Mammary epithelial cell (primary cell): ENCODE measurements at regions not wholly inside any gene's neighbourhood (a gene's known extent, or its start where the extent isn't known, plus 50 kb on each side); places are given as distances from the start of the nearest gene placed in this dataset.

Experiments used
- EZH2 ChIP-seq: IDR thresholded peaks from 2 replicates; pipeline ENCODE4 v1.6.1; 2012; ENCODE audit warnings: low read length, inconsistent platforms, borderline replicate concordance
- TF ChIP-seq, protein P1 (sequence below), 2 donors: IDR thresholded peaks in 1 of 2; conservative IDR thresholded peaks in 1 of 2; 2 replicates each; pipeline ENCODE4 v1.5.1; 2011 to 2012; ENCODE audit warnings: inconsistent platforms in 2 of 2, low read length in 2 of 2, mild to moderate bottlenecking in 2 of 2, control low read depth in 1 of 2, low read depth in 1 of 2; ENCODE audit not compliant: insufficient read depth in 1 of 2; ENCODE audit errors: extremely low read depth in 1 of 2

DNA sequence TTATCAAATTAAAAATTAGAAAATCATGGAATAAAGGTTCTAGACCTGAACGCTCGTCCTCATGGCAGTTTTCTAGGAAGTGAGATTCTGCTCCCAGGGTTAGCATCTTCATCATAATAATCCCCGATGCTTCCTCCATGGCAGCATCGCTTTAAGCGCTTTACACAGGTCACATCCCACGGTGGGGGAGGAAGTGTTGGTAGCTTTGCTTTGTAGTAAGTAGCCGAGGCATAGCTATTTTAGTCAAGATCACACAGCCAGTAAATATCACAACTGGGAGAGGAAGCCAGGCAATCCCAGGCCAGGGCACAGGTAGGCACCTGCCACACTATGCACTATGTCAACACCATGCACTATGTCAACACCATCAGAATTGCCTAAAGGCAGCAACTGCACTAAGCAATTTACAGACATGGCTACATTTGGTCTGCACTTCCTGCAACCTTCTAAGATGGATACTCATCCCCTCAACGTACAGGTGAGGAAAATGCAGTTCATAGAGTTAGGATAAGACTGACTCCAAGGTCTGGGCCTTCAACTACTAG lies 205.5 kb downstream of the FBXO15 start:
- TF ChIP-seq, protein P1, sequence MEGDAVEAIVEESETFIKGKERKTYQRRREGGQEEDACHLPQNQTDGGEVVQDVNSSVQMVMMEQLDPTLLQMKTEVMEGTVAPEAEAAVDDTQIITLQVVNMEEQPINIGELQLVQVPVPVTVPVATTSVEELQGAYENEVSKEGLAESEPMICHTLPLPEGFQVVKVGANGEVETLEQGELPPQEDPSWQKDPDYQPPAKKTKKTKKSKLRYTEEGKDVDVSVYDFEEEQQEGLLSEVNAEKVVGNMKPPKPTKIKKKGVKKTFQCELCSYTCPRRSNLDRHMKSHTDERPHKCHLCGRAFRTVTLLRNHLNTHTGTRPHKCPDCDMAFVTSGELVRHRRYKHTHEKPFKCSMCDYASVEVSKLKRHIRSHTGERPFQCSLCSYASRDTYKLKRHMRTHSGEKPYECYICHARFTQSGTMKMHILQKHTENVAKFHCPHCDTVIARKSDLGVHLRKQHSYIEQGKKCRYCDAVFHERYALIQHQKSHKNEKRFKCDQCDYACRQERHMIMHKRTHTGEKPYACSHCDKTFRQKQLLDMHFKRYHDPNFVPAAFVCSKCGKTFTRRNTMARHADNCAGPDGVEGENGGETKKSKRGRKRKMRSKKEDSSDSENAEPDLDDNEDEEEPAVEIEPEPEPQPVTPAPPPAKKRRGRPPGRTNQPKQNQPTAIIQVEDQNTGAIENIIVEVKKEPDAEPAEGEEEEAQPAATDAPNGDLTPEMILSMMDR (conservative IDR thresholded peaks at IDR 0.05 in 1 of 2, IDR thresholded peaks at IDR 0.05 in 1 of 2; ENCODE audit: extremely low read depth in 1 of 2, insufficient read depth in 1 of 2, low read depth in 1 of 2, low read length in 2 of 2): no peak
- TF ChIP-seq EZH2: no peak
